HL-60 (cell line): ENCODE measurements at regions not wholly inside any gene's neighbourhood (a gene's known extent, or its start where the extent isn't known, plus 50 kb on each side); places are given as distances from the start of the nearest gene placed in this dataset.

Experiments used
- DNase-seq, 2 experiments: peaks; one replicate each; pipeline ENCODE4 v3.0.0-alpha.2; 2010 to 2020; ENCODE audit warnings: low read depth in 1 of 2, low spot score in 1 of 2
- H3K27ac ChIP-seq: fragments of 250-450 bp; sonication (Bioruptor Pico); replicated peaks from 2 replicates; pipeline ENCODE4 v1.5.1; 2020; ENCODE audit warnings: mild to moderate bottlenecking, moderate library complexity
- H3K27me3 ChIP-seq: fragments of 250-450 bp; sonication (Bioruptor Pico); 2 replicates; pipeline ENCODE4 v1.5.1; 2021; ENCODE audit warnings: mild to moderate bottlenecking, moderate library complexity; ENCODE audit not compliant: insufficient read depth, poor library complexity, severe bottlenecking
- H3K4me3 ChIP-seq: replicated peaks from 2 replicates; pipeline ENCODE4 v1.5.1; 2011; ENCODE audit warnings: mild to moderate bottlenecking, control low read depth, low read length; ENCODE audit not compliant: insufficient read depth
- CTCF ChIP-seq: IDR thresholded peaks from one replicate; pipeline ENCODE4 v1.5.1; 2011; ENCODE audit warnings: low read length, control low read depth, inconsistent platforms; ENCODE audit not compliant: insufficient read depth
- GABPA ChIP-seq: IDR thresholded peaks from 2 replicates; pipeline ENCODE4 v1.6.1; 2012; ENCODE audit warnings: low read depth
- POLR2AphosphoS5 ChIP-seq: IDR thresholded peaks from 2 replicates; pipeline ENCODE4 v1.6.1; 2012; ENCODE audit warnings: low read depth
- REST ChIP-seq: IDR thresholded peaks from 2 replicates; pipeline ENCODE4 v1.6.1; 2012; ENCODE audit warnings: low read depth; ENCODE audit not compliant: insufficient replicate concordance
- SPI1 ChIP-seq: IDR thresholded peaks from 2 replicates; pipeline ENCODE4 v1.6.1; 2012; ENCODE audit warnings: low read depth, mild to moderate bottlenecking, borderline replicate concordance

- Histone ChIP-seq H3K4me3 (no peak overlapping the region), H3K27me3 (no peaks in the 10 kb centered on the region), H3K27ac (no peak overlapping the region)
- TF ChIP-seq POLR2AphosphoS5, result no peak
- no peak for TF ChIP-seq REST
- no peak for TF ChIP-seq GABPA
- no peak for TF ChIP-seq SPI1
- TF ChIP-seq CTCF, result no peak
- DNase-seq, result no peak
These were observed 394.9 kb upstream of the BOD1L1 start for GRCh38 chr4:14022456-14022855.

GRCh38 chr4:14023036-14023435 lies 395.5 kb upstream of the BOD1L1 start:
- TF ChIP-seq CTCF, result no peak
- TF ChIP-seq GABPA, result no peak
- no peak for TF ChIP-seq REST
- no peak for TF ChIP-seq POLR2AphosphoS5
- no peak for TF ChIP-seq SPI1

GRCh38 chr4:14023896-14024295 lies 396.4 kb upstream of the BOD1L1 start:
- no peak overlapping the region for H3K27ac ChIP-seq
- no peak for DNase-seq
- H3K27me3 ChIP-seq, result no peaks in the 10 kb centered on the region
- no peak for TF ChIP-seq POLR2AphosphoS5
- no peak for TF ChIP-seq CTCF
- TF ChIP-seq SPI1, result no peak
- TF ChIP-seq REST, result no peak
- no peak for TF ChIP-seq GABPA
- H3K4me3 ChIP-seq, result no peak overlapping the region

More at GRCh38 chr4:14023036-14023435, 395.5 kb upstream of the BOD1L1 start:
- no peak for DNase-seq
- no peak overlapping the region for H3K27ac ChIP-seq
- no peak overlapping the region for H3K4me3 ChIP-seq
- no peaks in the 10 kb centered on the region for H3K27me3 ChIP-seq
